GM18502 (cell line): ENCODE measurements at regions not wholly inside any gene's neighbourhood (a gene's known extent, or its start where the extent isn't known, plus 50 kb on each side); places are given as distances from the start of the nearest gene placed in this dataset.
"Not testable (repeated sequence)": the region's sequence is repeated elsewhere in the genome, so short reads cannot be mapped to it uniquely, and the experiment has no call there.

Source experiments
- ATAC-seq: cut with Tn5 transposase; IDR thresholded peaks from one replicate; pipeline ENCODE4 v1.9.1; 2021; ENCODE audit warnings: mild to moderate bottlenecking; ENCODE audit not compliant: unreplicated experiment, poor library complexity

DNA sequence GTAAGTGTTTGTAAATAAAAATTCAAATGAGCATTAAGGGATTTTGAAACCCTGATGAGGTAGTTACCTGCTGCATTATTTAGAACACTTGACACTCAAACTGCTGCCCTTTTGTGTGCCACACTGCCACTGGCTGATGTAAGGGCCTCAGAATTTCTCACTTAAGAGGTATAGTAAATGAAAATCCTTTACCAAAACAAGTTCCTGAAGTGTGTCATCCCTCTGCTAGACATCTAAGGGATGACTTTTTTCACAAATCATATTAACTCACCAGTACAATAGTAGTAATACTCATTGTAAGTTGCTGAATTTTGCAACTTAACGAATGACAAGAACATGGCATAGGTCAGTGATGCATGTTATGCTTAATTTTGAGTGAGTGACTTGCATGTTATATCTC lies 274.9 kb upstream of the UBE2E3 start:
- ATAC-seq, result no peak

DNA sequence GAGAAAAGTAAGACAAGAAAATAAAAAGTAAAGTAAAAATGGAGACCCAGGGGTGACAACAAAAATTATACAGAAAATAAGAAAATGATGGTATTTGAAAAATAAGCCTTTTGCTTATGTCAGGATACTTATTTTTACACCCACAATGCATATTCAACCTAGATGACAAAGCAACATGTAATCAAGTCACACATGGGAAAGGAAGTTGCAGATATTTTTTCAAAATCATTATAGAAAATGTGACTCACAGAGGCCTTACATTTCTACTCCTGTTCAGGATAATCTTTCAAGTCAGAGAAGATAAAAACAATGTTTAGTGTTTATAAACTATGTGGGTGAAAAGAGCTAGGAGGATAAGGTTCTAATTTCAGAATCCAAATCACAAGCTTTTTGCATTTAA lies 275.3 kb upstream of the UBE2E3 start:
- ATAC-seq, result no peak

DNA sequence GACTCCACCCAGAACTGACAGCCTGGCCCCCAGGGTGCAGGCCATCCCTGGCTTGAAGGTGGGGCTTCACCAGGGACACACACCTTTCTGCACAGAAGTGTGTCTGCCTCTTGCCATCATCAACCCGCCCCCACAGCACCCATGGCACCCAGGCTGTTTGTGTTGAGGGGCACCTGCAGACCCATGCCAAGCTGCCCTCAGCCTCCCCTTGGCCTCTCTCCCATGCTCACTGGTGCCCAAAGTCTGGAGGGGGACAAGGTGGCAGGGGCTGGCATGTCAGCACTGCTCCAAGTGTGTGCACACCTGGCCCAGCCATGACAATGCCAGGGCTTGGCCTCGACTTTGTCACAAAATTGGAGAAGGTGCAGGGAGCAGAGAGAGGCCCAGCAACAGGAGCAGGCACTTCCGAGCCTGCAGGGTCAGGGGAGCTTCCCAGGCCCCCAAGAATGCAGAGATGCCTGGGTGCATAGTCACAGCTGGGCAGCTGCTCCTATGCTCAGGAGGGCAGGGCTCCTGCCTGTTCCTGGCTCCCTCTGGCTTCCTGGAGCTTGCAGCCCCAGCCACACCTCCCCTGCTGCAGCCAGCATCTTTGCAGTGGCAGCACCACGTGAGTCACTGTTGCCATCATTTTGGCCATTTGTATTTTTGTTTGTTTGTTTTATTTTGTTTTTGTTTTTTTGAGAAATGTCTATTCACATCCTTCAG lies 280.6 kb upstream of the UBE2E3 start:
- ATAC-seq, result no peak

DNA sequence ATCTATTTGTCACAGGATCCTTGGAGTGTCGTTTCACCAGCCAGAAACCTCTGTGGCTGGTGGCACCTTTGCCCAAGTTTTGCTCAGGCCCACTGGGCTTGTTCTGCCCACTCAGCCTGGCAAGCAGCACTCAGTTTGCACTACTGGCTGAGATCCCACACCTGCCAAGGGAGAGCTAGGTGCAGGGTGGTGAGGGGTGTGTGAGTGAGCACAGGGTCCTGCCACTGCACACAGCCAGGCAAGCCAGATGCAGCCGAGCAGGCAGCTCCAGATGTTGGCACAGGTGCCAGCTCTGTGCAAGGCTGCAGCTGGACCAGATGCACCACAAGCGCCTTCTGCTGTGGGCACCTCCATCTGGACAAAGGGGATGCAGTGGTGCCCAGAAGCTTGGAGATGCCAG lies 281.7 kb upstream of the UBE2E3 start:
- no peak for ATAC-seq

DNA sequence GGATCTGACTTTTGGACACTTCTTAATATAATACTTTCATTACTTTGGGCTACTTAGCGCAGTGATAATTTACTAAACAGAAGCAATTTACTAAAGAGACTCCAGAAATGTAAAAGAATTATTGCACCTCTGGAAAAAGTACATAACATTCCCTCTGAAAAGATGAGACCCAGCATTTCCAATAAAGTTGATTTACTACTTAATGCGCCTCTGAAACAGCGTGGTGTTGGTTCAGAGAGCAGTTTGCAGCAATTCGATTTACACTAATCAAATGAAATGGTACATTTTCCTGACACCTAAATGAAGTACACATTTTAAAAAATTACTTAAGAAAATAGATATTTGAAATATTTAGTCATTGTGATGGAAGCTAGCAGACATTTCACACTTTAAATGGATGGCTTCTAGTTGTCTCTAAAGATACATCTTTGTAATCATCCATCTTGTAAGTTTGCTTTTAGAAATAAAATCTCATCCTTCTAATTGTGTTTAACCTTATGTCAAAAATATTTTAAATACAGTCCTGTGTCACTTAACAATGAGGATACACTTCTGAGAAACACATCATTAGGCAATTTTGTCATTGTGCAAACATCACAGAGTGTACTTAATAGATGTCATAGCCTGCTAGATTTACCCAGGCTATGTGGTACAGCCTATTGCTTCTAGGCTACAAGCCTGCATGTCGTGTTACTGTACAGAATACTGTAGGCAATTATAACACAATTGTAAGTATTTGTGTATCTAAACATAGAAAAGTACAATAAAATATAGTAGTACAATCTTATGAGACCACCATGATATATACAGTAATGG lies 284.6 kb upstream of the UBE2E3 start:
- no peak for ATAC-seq

DNA sequence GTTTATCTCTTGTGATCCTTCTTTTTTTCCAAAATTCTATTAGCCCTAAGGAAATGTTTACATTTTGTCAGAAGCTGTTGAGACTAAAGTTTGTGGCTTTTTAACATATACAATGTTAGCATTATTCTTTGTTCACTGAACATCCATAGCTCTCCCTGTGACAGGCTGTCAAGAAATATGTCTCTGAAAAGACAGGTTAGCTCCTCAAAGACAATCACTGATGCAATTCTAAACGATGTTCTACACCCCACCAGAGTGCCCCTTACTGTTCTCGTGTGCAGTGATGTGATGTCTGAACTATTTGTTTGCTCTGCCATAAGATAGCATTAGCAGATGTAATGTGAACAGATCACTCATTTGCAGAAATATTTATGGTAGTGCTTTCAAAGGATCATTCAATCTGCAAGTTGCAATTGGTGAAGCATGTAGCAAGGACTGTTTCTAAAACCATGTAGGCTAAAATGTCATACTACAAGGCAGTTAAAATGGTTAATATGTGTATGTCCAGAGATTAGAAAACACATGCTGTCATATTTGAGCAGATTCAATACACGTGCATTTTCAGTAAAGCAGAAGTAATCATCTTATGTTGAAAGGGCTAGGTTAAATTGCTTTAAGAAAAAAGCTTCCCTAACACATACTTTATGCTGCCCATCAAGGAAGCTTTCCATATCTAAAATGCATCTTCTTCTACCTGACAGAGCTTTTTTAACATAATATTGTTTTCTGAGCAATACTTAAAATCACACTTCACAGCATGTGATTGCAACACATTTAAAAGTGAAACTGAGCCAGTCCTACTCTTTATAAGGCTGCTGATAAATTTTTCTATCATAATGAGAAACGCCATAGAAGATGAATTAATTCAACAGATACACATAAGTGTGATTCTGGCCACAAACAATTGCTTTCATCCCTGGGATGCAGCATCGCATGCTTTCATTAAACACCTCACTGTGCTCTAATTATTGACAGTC lies 285.7 kb upstream of the UBE2E3 start:
- no peak for ATAC-seq

DNA sequence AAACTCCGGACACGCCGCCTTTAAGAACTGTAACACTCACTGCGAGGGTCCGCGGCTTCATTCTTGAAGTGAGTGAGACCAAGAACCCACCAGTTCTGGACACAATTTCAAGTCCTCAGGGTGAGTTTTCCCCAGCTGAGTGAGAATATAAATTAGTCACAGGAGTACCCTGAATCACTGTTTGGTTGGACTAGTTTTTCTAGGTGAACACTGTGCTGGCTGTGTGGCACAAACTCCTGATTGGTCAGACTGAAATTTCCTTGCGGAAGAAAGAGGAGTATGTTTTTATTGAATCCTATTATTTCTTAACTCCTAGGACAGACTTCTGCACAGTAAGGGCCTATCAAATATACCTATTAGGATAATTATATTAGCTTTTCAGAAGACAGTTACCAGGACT lies 288.1 kb upstream of the UBE2E3 start:
- ATAC-seq, result no peak

DNA sequence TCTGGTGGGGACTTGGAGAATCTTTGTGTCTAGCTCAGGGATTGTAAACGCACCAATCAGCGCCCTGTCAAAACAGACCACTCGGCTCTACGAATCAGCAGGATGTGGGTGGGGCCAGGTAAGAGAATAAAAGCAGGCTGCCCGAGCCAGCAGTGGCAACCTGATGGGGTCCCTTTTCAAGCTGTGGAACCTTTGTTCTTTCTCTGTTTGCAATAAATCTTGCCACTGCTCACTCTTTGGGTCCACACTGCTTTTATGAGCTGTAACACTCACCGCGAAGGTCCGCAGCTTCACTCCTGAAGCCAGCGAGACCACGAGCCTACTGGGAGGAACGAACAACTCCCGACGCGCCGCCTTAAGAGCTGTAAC lies 288.6 kb upstream of the UBE2E3 start:
- not testable (repeated sequence) for ATAC-seq

DNA sequence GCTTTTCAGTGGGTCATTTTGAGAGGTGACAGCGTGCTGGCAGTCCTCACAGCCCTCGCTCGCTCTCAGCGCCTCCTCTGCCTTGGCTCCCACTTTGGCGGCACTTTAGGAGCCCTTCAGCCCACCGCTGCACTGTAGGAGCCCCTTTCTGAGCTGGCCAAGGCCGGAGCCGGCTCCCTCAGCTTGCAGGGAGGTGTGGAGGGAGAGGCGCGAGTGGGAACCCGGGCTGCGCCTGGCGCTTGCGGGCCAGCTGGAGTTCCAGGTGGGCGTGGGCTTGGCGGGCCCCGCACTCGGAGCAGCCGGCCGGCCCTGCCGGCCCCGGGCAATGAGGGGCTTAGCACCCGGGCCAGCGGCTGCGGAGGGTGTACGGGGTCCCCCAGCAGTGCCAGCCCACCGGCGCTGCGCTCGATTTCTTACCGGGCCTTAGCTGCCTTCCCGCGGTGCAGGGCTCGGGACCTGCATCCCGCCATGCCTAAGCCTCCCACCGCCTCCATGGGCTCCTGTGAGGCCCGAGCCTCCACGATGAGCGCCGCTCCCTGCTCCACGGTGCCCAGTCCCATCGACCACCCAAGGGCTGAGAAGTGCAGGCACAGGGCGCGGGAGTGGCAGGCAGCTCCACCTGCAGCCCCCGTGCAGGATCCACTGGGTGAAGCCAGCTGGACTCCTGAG lies 289.1 kb upstream of the UBE2E3 start:
- ATAC-seq, result not testable (repeated sequence)

DNA sequence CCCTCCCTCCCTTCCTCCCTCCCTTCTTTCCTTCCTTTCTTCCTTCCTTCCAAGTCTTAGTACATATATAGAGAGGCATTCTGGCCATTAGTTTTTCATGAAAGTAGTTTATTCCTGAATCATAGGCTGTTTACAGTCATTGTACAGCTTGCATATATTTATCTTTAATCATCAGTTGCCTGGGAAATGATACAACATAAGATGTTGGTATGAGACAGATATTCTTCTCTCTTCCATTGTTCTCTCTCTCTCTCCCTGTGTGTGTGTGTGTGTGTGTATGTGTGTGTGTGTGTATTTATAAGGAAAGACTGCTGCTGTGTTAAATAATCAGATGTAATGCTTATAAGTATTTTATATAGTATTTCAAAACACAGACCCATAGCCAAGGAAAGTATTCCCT lies 289.8 kb upstream of the UBE2E3 start:
- no peak for ATAC-seq

DNA sequence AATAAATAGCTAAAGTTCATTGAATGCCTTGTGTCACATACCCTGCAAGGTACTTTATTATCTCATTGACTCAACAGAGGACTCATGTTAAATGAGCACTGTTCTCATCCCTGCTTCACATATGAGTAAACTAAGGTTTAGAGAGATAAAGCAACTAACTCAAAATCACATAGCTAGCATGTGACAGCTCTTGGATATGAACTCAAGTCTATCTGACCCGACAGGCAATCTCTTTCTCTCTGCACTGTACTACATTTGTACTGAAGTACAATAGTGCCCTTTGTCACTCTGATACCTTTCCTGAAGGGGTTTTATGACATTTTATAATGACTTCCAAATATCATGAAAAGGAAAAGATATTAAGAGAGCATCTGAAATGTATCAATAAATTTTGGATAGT lies 297.5 kb upstream of the UBE2E3 start:
- no peak for ATAC-seq

DNA sequence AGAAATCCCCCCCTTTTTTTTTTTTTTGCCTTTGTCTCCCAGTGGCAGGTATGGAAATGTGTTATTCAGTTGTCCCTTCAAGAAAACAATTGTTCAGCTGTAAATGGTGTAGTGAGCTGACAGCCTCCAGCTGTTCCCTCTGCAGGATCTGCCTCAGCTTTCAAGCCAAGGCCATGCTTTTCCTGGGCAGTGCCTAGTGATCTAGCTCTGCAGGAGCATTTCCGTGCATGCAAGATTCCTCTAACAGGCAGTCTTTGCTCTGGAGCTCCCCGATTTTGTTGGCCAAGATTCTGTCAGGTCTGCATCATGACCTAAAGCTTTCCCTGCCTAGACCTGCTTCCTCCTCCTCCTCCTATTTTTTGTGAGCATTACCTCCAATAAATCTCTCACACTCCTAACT lies 300.7 kb upstream of the UBE2E3 start:
- no peak for ATAC-seq

DNA sequence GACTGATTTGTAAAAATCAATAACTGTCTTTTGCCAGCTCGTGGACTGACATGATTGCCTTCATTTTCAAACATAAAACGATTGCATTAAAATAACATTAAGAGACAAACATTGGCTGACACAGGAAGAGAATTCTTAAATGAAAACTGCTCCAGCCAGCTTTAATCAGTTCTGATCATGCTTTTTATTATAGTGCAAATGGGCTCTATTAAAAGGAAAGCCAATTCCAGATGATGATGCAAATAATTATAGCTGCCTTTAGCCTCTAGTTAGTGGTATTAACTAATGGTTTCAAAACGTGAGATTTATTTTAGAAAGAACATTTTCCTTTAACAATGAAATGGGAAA lies 301.8 kb upstream of the UBE2E3 start:
- ATAC-seq, result no peak

DNA sequence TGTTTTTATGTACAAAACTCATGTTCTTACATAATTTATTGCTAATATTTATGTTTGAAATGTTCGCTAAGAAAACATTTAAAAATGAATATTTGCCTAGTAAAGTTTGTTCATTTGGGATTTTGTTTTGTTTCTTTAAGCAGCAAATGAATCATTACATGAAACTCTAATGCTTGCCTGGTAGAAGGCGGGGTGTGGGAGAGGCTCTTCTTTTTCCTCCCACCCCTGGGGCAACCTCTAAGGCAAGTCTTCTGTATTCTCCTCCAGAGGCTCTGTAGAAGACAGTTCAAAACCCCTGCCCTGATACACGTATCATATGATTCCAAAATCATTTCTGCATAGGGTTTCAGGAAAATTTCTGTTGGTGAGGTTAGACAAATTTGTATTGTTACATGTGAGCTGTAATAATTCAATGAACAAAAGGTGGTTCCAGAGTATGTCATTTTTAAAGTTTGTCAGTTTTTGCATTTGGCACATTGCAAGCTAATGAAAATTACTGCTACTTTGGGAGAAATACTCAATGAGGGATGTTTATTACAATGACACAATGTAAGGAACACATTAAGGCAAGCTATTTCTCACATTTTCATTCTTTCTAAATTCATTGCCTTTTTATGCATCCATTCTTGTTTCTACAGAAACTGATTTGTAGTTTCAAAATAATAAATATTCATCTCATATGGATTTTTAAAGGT lies 302.3 kb upstream of the UBE2E3 start:
- ATAC-seq, result no peak

DNA sequence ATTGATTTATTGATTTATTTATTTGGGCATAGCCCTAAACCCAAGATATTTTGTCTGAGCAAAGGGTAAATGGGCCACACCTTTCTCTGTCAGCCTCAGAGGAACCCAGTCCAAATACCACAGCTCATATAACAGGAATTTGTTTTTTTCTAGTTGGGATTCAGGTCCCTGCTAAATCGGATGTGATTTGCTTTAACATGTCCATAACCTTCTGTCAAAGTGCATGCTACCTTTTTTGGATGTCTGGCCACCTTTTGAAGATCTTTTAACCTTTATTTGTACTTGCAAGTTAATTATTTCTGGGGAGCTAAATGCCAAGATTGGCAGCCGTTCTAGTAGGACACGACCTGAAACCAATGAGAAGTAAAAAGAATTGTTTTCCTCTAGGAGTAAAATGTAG lies 303.2 kb upstream of the UBE2E3 start:
- ATAC-seq, result no peak

DNA sequence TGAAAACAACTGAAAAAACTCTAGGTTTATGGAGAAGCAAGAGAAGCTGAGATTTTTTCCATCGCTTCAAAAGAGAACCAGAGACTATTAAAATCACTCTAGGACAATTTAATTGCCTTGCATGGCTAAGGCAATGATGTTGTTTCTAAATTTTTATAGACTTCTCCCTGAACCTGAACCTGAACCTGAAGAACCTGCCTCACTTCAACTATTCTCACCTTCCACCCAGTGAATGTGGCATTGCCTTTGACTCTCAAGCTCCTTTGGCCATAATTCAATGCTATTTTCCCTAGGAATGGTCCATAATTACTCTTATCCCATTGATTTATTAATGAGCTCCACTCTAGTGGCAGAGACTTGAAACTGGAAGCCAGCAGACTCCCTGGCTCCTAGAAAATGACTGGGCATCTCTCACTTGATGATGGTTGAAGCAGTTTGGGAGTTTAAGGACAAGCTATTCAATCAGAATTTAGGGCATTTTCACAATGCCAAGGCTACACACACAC lies 303.8 kb upstream of the UBE2E3 start:
- no peak for ATAC-seq

DNA sequence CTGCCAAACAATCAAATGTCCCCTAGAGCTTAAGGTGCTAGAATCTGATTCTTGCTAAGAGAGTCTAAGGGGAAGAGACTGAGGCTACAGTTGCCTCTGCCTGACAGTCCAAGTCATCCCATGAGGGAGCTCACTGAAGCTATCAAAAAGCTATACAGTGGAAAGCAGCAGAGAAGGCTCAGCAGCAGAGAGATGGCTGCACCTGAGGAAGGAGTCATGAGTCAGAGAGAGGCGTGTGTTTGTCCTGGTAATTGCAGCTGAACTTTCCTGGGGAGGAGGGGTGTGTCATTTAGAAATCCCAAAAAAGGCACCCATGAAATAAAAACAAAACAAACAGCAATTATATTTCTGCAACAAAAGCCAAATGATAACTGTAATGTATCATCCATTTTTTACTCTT lies 305.2 kb upstream of the UBE2E3 start:
- no peak for ATAC-seq

DNA sequence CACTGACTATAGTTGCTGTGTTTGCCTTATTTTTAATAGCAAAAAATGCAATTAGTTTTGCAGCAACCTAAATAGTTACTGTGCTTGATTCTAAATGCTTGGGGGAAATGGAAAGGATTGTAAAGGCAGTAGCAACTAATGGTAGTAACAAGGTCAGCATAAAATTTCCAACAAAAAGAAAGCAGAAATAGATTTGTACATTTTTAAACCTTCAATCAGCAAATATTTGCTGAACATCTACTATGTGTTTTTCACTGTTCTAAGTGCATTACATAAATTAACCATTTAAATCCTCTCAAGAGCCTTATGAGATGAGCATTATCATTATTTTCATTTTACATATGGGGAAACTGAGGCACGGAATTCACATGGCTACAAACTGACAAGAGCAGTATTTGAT lies 308.0 kb upstream of the UBE2E3 start:
- no peak for ATAC-seq

DNA sequence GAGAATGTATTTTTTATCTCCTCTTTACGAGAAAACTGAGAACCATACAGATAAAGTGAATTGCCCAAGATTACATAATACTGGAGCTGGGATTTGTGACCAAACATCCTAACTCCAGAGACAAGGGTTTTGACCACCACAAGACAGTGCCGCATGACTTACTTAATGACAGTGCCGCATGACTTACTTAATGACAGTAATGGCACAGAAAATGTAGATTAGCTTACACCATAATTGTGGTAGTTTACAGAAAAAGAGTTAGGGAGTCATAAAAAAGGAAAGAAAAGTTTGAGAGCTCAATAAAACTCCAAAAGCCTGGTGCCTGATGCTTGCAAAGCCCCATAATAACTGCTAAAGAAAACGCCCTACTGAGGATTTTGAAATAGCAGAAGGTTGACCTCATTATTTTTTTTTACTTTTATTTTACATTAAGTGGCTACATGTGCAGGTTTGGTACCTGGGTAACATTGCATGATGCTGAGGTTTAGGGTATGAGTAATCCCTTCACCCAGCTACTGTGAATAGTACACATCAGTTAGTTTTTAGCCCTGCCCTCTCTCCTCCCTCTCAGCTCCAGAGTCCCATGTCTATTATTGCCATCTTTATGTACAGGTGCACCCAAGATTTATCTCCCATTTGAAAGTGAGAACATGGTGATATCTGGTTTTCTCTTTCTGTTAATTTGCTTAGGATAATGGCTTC lies 310.0 kb upstream of the UBE2E3 start:
- no peak for ATAC-seq
